HG02840 (cell line): ENCODE measurements at regions not wholly inside any gene's neighbourhood (a gene's known extent, or its start where the extent isn't known, plus 50 kb on each side); places are given as distances from the start of the nearest gene placed in this dataset.

Experiments used
- ATAC-seq: cut with Tn5 transposase; IDR thresholded peaks from one replicate; pipeline ENCODE4 v1.9.1; 2021; ENCODE audit warnings: mild to moderate bottlenecking, moderate library complexity, moderate number of reproducible peaks; ENCODE audit not compliant: unreplicated experiment, low FRiP score

DNA sequence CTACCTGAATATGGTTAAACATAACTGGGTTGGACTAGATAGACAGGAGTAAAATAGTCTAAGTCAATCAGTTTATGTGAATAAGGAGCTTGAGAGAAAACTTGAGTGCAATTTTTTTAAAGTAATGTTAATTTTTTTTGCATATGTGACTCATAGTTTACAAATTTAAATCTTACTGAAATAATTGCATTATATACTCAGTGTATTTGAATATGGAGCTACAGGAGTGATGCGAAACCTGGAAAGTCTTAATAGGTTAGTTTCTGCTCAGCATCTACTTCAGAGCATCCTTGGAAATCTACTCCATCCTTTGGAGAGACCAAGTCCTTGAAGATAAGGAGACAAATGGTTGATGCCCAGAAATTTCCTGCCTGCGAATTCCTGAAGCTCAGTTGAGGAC lies 318.8 kb upstream of the NXPH2 start:
- ATAC-seq, result no peak

DNA sequence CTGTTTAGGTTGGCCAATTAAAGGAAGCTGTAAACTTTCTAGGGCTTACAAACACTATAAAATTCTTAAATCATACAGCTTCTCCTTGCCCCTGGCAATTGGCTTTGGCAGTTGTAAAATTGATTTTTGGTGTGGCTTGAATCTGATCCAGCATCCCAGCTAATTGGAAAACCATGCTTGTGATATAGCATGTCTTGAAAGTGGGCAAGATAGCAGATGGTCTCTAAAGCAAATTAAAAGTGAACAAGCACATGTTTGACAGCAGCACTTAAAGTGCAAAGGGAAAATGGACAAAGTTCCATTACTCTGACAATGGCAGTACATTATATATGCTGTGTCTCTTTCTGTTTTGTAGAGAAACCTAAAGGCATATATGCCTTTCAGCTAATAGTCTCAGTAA lies 302.9 kb upstream of the NXPH2 start:
- ATAC-seq, result no peak

DNA sequence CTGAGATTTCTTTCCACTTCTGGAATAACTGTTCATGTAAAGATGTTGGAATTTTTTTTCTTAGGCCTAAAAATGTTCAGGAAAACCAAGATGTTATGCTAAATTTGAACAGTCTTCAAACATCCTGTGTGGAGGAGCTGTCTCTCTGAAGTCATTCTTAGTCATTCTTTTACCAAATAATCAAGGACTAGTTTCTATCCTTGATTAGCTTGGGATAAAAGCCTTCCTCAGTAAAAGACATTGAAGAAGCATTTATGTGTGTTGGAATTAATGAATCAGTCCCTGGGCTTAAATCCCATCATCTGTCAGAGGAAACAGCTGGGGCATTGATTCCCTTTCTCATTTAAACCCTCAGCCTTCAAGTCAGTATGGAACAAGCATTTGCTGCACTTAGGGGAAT lies 300.1 kb upstream of the NXPH2 start:
- ATAC-seq, result no peak

DNA sequence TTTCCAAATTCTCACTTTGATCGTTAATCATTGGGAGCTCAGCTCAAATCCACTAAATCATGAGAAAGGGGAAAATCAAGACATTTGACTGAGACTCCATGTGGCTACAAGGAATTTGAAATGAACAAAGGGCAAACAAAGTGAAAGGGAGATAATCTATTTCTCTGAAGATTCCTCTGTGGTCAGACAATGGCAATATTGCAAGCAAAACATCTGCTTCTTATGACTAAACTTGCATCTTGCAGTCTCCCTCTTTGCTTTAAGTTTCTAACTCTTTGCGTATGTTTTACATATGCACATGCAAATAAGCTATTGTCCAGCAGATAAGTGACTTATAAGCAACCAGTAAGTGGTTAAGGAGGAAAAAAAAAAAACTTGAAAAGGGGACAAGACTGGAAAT lies 299.1 kb upstream of the NXPH2 start:
- ATAC-seq, result no peak

DNA sequence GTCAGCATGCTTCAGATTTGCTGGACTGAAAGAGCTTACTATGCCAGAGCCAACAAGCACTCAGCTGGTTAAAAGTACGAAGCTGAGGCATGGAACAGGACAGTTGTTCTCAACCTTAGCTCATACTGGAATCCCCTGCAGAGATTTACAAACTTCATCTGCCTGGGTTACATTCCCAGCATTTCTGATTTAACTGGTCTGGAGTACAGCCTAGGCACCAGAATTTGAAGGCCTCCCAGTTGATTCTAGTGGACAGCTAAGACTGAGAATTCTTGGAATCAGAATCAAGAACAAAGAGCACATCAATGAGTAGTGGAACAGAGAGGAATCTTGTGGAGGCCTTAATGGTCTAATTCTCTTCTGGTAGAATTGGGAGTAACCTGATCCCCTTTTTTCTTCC lies 298.2 kb upstream of the NXPH2 start:
- ATAC-seq, result no peak

DNA sequence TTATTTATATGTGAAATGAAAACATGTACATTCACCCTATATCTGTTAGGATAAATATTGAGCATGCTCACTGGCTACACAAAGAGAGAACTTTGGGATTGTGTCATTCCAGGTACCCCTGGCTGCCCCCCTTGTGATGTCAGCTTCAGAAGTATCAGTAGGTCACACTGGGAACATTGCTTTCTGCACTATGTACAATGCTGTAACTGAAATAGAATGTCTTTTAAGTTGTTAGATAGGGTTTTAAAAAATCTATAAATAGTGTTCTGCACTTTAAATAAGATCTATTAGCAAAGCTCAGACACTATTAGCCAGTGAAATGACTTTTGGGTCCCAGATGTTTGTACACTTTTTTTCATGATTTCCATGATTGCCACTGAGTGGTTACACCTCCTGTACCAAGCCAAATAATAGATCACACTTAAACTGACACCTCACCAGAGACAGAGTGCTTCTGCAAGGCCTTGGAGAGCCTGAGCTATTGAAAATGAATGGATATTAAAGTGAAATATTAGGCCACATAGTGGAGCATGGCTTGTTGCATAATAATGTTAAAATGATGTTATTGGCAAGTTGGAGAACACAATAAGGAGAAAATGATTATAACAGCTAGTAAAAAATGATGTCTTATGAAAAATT lies 297.0 kb upstream of the NXPH2 start:
- no peak for ATAC-seq

DNA sequence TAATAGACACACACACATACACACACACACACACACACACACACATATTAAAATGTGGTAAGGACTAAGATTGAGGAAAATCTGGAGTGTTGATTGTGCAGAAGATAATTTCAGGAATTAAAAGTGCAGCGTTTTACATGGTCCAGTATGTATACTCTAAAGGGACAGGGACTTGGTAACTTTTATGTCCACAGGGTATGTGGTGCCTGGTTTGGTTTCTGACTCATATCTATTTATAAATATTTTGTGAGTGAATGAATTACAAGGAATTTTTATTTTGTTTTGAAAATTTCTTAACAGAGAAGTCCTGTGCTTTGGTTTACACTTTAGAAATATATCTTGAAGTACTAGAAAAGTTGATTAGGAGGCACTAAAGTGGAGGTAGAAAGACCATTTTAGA lies 287.7 kb upstream of the NXPH2 start:
- ATAC-seq, result no peak

DNA sequence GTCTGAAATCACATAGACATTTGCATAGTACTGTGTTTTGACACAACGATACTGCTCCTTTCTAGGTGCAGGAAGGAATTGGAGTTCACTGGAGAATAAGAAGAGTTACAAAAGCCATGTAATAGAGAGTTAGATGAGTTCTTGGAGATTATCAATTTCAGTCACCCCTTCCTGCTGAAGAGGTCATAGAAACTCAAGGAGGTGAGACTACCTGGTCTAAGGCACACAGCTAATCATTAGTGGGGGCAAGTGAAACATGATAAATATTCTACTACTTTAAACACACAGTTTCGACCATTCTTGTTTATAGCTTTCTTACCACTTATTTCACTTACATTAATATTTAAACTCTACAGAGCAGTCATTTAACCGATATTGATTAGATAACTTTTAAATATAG lies 286.9 kb upstream of the NXPH2 start:
- ATAC-seq, result no peak

DNA sequence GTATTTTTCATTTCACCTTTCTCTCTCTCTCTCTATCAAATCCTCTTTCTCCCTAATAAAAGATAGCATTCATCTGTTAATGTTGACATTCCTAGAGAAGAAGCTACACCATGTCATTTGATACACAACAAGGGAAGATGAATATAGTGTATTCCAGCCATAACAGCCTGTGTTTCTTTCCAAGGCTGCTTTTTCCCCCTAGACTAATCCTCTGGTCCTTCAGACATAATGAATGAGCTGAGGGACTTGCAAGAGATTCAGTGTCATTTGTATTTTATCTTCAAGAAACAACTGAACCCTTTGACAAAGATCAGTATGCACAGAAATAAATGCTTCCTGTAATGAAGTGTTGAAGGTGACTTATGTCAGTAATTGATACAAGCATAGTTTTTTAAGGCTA lies 284.0 kb upstream of the NXPH2 start:
- no peak for ATAC-seq

DNA sequence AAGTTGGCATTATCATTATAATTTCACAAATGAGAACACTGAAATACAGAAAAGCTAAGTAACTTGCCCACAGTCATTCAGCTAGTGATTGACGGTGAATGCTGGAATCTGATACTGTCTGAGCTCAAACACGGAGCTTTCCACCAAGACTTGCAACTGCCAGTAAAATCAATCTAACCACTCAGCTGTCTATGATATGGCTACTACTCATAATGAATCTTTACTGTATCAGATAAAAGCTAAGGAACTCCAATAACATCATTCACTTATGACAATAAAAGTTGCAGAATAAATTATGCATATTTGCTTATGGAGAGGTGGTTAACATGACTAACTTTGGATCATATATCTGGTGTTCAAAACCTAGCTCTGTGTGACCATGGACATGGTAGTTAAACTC lies 279.4 kb upstream of the NXPH2 start:
- no peak for ATAC-seq

DNA sequence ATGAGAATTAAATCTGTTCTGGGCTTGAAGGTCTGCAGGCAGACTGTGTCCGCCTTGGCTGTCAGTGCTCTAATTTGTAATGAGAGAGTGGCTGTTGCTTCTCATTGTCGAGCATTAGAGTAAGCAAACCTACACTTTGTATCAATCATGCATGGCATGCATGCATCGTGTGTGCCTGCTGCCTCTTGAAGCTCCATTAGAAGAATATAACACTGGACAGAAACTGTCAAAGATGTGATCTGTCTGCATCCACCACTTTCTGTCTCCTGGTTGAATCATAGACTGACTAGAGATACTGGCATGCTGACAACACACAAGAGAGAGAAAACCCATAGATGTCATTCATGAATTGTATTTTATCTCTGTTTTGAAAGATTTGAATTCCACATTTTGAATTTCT lies 275.0 kb upstream of the NXPH2 start:
- no peak for ATAC-seq

DNA sequence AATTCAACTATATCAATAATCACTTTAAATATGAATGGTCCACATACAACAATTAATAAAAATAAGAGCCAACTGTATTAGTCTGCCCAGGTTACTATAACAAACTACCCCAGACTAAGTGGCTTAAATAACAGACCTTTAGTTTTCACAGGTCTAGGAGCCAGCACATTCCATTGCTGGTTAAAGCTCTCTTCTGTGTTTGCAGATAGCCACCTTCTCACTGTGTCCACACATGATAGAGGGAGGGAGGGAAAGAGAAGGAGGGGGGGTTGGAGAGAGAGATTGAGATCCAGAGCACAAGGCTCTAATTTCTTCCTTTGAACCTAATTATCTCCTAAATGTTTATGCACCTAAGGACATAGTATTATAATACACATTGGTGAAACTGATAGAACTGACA lies 267.8 kb upstream of the NXPH2 start:
- no peak for ATAC-seq

DNA sequence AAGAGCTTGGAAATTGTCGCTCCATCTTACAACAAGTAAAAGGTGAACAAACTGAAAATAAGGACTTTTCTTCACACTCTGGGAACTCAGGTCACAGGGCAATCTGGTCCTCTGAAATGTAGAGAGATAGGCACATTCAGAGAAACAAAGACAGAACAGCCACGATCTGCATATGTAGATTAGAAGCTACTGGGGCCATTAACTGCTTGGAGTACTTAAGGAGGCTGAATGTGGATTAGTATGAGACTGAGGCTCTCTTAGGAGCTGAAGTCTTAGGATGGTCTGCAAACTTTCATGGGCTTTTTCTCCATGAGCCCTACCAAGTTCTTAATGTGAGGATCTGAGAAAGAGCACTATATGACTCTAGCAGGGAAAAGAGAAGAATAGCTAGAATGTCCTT lies 265.3 kb upstream of the NXPH2 start:
- no peak for ATAC-seq

DNA sequence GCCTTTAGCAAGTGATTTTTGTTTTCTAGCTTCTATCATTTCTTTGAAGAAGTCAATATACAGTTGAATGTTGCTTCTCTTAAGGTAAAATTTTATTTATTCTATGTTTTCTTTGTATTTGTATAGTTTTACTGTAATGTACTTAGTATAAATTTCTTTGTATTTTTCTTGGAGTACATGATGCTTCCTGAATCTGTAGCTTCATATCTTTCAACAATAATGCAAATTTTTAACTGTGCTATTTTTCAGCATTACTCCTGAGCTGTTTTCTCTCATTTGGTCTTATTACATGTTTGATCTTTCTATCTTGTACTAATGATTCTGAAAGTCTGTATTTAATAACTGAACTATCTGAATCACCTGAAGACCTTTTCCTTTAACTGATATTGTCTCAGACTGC lies 253.9 kb upstream of the NXPH2 start:
- no peak for ATAC-seq

DNA sequence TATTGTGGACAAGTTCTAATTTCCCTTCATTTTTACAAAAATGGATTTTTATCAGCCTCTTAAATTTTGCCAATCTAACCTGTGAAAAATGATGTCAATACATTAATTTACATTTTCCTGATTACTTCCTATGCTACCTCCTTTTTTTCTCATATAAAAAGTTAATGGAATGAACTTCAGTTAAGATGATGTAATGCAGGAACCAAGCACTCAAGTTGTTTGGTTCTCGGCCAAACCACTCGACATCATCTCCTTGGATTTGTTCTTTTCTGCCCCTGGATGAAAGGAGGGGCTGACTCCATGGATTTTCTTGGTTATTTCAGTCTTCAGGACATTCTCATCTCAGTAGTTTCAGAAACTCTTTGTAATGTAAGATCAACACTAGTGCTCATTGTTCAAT lies 253.1 kb upstream of the NXPH2 start:
- ATAC-seq, result no peak

DNA sequence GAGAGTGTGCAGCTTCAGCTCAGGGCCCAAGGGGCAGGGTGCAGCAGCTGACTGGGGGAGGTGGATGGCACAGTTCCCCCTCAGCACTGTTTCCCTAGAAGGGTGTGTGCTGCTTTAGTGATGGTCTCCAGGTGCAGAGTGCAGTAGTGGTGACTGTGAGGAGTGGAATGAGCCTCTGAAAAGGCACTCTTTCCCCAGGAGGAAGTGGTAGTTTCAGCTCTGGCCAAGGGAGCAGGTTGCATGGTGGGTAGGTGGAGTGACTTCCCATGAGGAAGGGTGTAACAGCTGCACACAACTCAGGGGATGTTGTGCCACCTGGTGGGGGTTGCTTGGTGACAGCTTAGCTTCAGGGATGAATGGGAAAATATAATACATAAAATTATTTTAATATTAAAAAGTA lies 251.5 kb upstream of the NXPH2 start:
- no peak for ATAC-seq

DNA sequence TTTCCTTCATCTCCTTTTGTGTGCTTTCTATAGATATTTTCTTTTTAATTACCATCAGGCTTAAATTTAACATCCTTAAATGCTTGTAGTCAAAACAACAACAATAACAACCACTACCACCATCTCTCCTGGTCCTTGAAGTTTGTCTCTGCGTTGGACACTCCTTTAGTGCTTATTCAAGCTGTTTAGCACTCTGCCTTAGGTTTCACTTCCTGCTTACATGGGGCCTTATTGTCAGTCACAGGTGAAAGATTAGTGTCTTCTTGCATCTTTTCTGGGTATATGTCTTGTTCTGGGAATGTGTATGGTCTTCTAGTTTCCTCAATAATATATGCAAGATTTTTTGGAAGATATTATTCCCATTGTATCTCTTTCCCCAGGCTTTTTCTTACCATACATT lies 240.1 kb upstream of the NXPH2 start:
- ATAC-seq, result no peak

DNA sequence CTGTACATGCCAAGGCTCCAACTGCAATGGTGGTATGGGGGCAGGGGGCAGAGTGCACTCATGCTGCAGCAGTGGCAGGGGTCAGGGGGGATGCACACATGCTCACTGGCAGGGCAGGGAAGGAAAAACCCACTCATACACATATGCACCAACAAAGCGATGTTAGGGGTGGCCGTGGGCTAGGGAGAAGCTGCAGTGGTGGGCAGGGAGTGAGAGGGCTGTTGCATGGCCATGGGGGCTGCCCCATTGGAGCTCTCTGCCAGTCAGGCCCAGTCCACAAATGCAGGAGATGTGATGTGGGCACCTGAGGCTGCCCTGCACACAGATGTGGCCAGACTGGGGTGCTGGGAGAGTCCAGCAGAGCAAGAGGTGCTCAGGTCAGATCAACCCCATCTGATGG lies 238.1 kb upstream of the NXPH2 start:
- no peak for ATAC-seq

DNA sequence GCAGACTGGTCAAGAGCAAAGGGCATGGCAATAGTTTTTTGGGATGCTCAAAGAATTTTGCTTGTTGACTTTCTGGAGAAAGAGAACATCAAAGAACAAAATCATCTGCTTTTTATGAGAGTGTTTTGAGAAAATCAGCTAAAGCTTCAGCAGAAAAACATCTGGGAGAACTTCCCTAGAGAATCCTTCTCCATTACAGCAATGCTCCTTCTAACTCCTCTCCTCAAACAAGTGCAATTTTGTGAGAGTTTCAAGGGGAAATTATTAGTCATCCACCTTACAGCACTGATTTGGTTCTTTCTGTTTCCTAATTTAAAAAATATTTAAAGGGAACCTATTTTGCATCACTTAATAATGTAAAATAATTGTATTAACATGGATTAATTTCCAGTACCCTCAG lies 226.9 kb upstream of the NXPH2 start:
- ATAC-seq, result no peak

DNA sequence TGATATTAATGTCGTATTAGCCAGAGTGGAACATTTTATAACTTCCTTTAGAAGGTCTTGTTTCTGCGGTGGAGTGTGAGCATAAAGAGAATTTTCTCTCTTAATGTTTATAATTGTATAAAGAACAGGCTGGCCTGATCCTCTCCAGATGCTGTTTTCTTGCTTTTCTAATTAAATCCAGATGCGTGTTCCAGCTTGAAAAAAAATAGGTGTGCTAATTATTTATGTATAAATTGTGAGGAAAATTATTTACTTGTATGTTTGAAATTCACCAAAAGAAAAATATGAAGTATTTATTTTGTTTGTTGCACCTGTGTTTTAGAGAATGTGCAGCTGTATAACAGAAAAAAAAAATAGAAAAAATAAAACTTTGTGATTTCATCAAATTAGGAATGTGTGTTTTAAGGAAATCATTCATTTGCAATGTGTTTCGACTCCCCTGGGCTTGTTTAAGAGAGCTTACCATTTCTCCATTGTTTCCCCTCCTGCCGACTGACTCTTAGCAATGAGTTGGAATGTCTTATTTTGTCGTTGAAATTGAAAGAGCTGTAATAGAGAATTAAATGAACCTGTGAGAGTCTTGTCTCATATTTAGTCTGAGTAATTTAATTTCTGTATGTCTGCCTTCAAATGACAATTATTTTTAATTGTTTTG lies 220.1 kb upstream of the NXPH2 start:
- ATAC-seq, result no peak

DNA sequence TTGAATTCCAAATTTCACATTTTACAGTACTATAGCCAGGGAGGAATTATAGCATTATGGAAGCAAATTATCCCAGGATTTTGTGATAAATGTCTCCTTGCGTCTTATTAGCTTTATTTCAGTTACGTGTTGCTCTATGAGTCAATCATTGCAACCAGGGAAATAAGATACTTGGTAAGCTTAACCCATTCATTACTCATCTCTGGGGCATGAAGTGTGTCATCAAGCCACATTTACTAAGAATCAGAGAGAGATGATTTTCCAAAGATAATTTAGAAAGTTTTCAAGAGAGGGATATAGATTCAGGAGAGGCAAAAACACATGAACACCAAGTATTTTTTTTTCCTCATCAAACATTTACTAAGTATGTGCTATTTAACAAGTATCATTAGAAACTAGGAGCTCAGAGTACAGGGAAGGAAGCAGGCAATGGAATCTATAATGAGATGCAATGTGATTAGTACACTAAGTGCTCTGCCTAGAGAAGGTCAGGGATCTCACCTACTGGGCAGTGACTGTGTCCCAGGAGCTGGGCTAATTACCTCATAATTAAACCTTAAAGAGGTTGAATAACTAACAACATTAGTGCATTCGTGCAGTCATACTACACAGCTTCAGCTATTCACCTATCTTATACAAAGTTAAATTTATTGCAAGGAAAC lies 217.8 kb upstream of the NXPH2 start:
- no peak for ATAC-seq

DNA sequence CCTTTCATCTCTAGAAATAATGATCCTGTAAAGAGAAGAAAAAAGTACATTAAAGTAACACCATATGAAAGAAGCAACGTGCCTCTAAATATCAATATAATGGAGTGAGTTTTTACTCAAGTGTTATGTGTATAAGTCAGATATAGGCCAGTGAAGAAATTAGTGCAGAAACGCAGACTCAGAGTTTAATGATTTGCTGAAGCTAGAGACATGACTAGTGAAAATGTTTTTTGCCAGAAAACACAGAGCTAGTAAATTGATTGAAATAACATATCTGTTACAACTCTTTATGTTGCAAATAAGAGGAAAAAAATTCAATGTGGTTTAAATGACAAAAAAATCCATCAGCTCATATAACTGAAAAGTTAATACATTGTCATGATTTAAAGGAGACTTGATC lies 217.2 kb upstream of the NXPH2 start:
- no peak for ATAC-seq
